ENCODE measurements at regions not wholly inside any gene's neighbourhood (a gene's known extent, or its start where the extent isn't known, plus 50 kb on each side); places are given as distances from the start of the nearest gene placed in this dataset.

DNA sequence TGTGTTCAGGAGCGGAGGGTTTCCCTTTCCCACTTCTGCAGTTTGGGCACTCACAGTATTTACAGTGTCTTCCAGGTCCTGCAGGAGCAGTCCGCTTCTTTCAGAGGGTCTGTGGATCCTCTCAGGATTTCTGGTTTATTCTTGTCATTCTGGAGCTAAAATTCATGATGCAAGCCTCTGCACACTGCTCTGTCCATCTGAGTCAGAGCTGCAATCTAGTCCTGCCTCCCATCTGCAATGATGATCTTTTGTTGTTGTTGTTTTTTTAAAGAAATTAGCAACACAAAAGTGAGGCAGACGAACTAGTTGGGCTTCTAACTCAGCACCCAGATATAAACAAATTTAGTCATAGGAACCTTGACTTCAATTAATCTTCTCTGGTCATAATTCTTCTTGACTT, 86.5 kb downstream of the DLEU7 start:
- Histone ChIP-seq H3K4me1 (no peaks in the 10 kb centered on the region), H3K27ac (no peak overlapping the region), H3K9me3 (peaks cover 0 to 8% (median 2%) of the 10 kb centered on the region in 4 donors), H3K27me3 (no peaks in the 10 kb centered on the region), H3K4me3 (no peak overlapping the region), H3K36me3 (no peaks in the 10 kb centered on the region)
- intact Hi-C loops (cut with DNase I; ENCODE audit: low total_unique reads): no loop called here
- DNase-seq: no peak
- TF ChIP-seq POLR2A (IDR thresholded peaks at IDR 0.05) (no peak), EP300 (IDR thresholded peaks at IDR 0.05) (no peak)
- 68 to 84% (median 81%) methylated on average over 3 of the region's 3 CpGs for WGBS, 5 donors

GRCh38 chr13:50758796-50759195, 84.7 kb downstream of the DLEU7 start:
- intact Hi-C loops (cut with DNase I; ENCODE audit: low total_unique reads): no loop called here
- Histone ChIP-seq H3K27me3 (no peaks in the 10 kb centered on the region), H3K27ac (no peak overlapping the region), H3K4me3 (no peak overlapping the region), H3K36me3 (no peaks in the 10 kb centered on the region), H3K9me3 (peaks cover 0 to 5% (median 2%) of the 10 kb centered on the region in 4 donors), H3K4me1 (no peaks in the 10 kb centered on the region)
- WGBS, 5 donors: 82 to 95% (median 88%) methylated on average over 1 of the region's 1 CpG
- no peak for DNase-seq
- TF ChIP-seq POLR2A (IDR thresholded peaks at IDR 0.05): no peak
- no peak for TF ChIP-seq POLR2AphosphoS5 (IDR thresholded peaks at IDR 0.05)
- TF ChIP-seq EP300 (IDR thresholded peaks at IDR 0.05): no peak
- no peak for TF ChIP-seq CTCF (IDR thresholded peaks at IDR 0.05)

DNA sequence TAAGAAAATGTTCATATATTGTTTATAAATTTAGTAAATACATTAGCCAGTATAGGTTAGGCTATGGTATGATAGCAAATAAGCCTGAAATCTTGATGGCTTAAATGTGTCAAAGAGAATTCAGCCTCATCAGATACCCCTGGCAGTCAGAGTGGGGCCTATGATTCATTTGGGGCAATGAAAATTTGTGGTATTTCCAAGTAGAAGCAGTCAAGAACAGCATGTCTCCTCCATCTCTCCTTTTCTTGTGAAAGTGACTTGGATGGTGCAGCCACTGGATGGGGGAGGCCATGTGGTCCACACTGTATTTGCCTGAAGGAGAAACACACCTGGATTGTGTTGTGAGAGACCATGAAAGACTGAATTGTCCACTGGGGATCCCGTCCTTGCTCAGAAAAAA, 82.7 kb downstream of the DLEU7 start:
- no peaks in the 10 kb centered on the region for H3K4me1 ChIP-seq
- no peak overlapping the region for H3K27ac ChIP-seq
- no peak for DNase-seq
- H3K27me3 ChIP-seq: no peaks in the 10 kb centered on the region
- 62 to 88% (median 83%) methylated on average over 1 of the region's 1 CpG for WGBS, 5 donors
- no peak overlapping the region for H3K4me3 ChIP-seq
- no peaks in the 10 kb centered on the region for H3K36me3 ChIP-seq
- H3K9me3 ChIP-seq: peaks cover 0 to 5% (median 2%) of the 10 kb centered on the region in 4 donors
- no peak for TF ChIP-seq EP300 (IDR thresholded peaks at IDR 0.05)
- intact Hi-C loops (cut with DNase I; ENCODE audit: low total_unique reads): no loop called here

DNA sequence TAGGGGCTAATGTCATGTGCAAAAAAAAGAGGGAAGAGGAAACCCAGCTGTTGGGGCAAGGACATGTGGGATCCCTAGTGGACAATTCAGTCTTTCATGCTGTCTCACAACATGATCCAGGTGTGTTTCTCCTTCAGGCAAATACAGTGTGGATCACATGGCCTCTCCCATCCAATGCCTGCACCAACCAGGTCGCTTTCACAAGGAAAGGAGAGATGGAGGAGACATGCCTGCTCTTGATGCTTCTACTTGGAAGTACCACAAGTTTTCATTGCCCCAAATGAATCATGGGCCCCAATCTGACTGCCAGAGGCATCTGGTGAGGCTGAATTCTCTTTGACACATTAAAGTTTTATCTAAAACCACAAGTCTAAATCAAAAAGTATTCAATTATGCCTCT, 82.1 kb downstream of the DLEU7 start:
- Histone ChIP-seq H3K27ac (no peak overlapping the region), H3K27me3 (no peaks in the 10 kb centered on the region), H3K9me3 (peaks cover 0 to 4% (median 1%) of the 10 kb centered on the region in 4 donors), H3K36me3 (no peaks in the 10 kb centered on the region), H3K4me1 (no peaks in the 10 kb centered on the region), H3K4me3 (no peak overlapping the region)
- TF ChIP-seq POLR2AphosphoS5 (IDR thresholded peaks at IDR 0.05) (no peak), EP300 (IDR thresholded peaks at IDR 0.05) (no peak), CTCF (IDR thresholded peaks at IDR 0.05) (no peak), POLR2A (IDR thresholded peaks at IDR 0.05) (no peak)
- WGBS, 5 donors: 75 to 95% (median 79%) methylated on average over 1 of the region's 1 CpG
- no peak for DNase-seq
- intact Hi-C loops (cut with DNase I; ENCODE audit: low total_unique reads): no loop called here

DNA sequence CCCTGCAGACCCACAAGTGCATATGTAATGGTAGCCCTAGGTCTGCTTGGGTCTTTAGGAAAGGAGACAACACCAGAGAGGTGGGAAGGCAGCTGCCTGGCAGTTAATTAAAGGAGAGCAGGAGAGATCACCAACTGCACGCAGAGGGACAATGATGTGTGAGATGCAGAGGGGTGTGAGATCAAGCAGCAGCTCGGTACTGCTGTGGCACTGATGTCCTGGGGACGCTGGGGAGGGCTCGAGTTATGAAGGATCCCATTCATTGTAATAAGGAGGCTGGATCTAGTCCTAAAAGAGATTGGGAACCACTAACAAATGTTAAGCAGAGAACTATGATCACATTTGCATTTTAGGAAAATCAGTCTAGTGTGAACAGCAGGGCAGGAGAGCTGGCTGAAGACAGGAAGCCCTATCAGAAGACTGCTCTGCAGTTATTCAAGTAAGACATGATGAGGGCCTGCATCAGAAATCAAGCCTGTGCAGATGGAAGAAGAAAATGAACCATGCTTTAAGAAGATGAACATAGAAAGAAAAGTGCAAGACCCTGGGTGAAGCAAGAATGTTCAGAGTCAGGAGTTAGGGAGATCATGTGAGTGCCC, 80.4 kb downstream of the DLEU7 start:
- Histone ChIP-seq H3K36me3 (no peaks in the 10 kb centered on the region), H3K27me3 (no peaks in the 10 kb centered on the region), H3K4me3 (no peak overlapping the region), H3K4me1 (no peaks in the 10 kb centered on the region), H3K9me3 (no peaks in the 10 kb centered on the region), H3K27ac (no peak overlapping the region)
- no peak for DNase-seq
- 67 to 82% (median 73%) methylated on average over 4 of the region's 4 CpGs for WGBS, 5 donors
- intact Hi-C loops (cut with DNase I; ENCODE audit: low total_unique reads): no loop called here
- TF ChIP-seq CTCF (IDR thresholded peaks at IDR 0.05) (no peak), POLR2A (IDR thresholded peaks at IDR 0.05) (no peak), EP300 (IDR thresholded peaks at IDR 0.05) (no peak), POLR2AphosphoS5 (IDR thresholded peaks at IDR 0.05) (no peak)
